ENCODE measurements at regions not wholly inside any gene's neighbourhood (a gene's known extent, or its start where the extent isn't known, plus 50 kb on each side); places are given as distances from the start of the nearest gene placed in this dataset.

- no peak for DNase-seq
Observed at GRCh38 chr14:106813477-106813823, 1287.1 kb downstream of the TMEM121 start.

GRCh38 chr14:106820119-106820518 is 1293.7 kb downstream of the TMEM121 start:
- DNase-seq: no peak

GRCh38 chr14:106821119-106821518 is 1294.7 kb downstream of the TMEM121 start:
- no peak for DNase-seq

GRCh38 chr14:106822905-106823304 is 1296.5 kb downstream of the TMEM121 start:
- DNase-seq: no peak

GRCh38 chr14:106823552-106823951 is 1297.2 kb downstream of the TMEM121 start:
- no peak for DNase-seq

- DNase-seq: no peak
Observed at GRCh38 chr14:106826833-106827369, 1300.5 kb downstream of the TMEM121 start.

GRCh38 chr14:106831322-106831720 is 1304.9 kb downstream of the TMEM121 start:
- no peak for DNase-seq

- no peak for DNase-seq
Observed at GRCh38 chr14:106837870-106838269, 1311.5 kb downstream of the TMEM121 start.

GRCh38 chr14:106838991-106839769 is 1312.8 kb downstream of the TMEM121 start:
- DNase-seq: no peak

- DNase-seq: no peak
Observed at GRCh38 chr14:106840258-106840657, 1313.9 kb downstream of the TMEM121 start.

GRCh38 chr14:106840991-106841390 is 1314.6 kb downstream of the TMEM121 start:
- DNase-seq: no peak

- no peak for DNase-seq
Observed at GRCh38 chr14:106841701-106842100, 1315.3 kb downstream of the TMEM121 start.

GRCh38 chr14:106842687-106843086 is 1316.3 kb downstream of the TMEM121 start:
- DNase-seq: no peak

GRCh38 chr14:106843386-106843785 is 1317.0 kb downstream of the TMEM121 start:
- no peak for DNase-seq

GRCh38 chr14:106843951-106844483 is 1317.6 kb downstream of the TMEM121 start:
- no peak for DNase-seq

GRCh38 chr14:106844608-106845285 is 1318.4 kb downstream of the TMEM121 start:
- no peak for DNase-seq

- no peak for DNase-seq
Observed at GRCh38 chr14:106845286-106846087, 1319.1 kb downstream of the TMEM121 start.

GRCh38 chr14:106846218-106846617 is 1319.8 kb downstream of the TMEM121 start:
- no peak for DNase-seq

GRCh38 chr14:106848330-106849121 is 1322.1 kb downstream of the TMEM121 start:
- no peak for DNase-seq

- DNase-seq: no peak
Observed at GRCh38 chr14:106850913-106851825, 1324.8 kb downstream of the TMEM121 start.

Measured in right hindlimb (tissue), 1 donor.